Heart right ventricle (tissue), 16 donors: ENCODE measurements at regions not wholly inside any gene's neighbourhood (a gene's known extent, or its start where the extent isn't known, plus 50 kb on each side); places are given as distances from the start of the nearest gene placed in this dataset.

Source experiments
- ATAC-seq, 8 donors: fragments of 200-7000 bp; cut with Tn5 transposase; one replicate each; pipeline ENCODE4 v1.9.1; 2020; ENCODE audit warnings: mild to moderate bottlenecking in 8 of 8, moderate library complexity in 8 of 8, moderate number of reproducible peaks in 1 of 8
- DNase-seq, 2 donors: peaks; one replicate each; pipeline ENCODE4 v3.0.0-alpha.2; 2020
- H3K27ac ChIP-seq, 10 donors: fragments of 200-600 bp; sonication (generic) in 2 of 10; one replicate each; pipeline versions ENCODE4 v1.5.0 to v1.8.0; 2020 to 2022; ENCODE audit warnings: mild to moderate bottlenecking in 3 of 10
- H3K27me3 ChIP-seq, 7 donors: fragments of 200-600 bp; one replicate each; pipeline ENCODE4 v1.8.0; 2021 to 2022; ENCODE audit warnings: mild to moderate bottlenecking in 2 of 7
- H3K36me3 ChIP-seq, 9 donors: fragments of 200-600 bp; sonication (generic) in 1 of 9; one replicate each; pipeline versions ENCODE4 v1.5.0 to v1.8.0; 2020 to 2022; ENCODE audit warnings: mild to moderate bottlenecking in 2 of 9
- H3K4me1 ChIP-seq, 9 donors: fragments of 200-600 bp; sonication (generic) in 1 of 9; one replicate each; pipeline versions ENCODE4 v1.5.0 to v1.8.0; 2020 to 2022; ENCODE audit warnings: mild to moderate bottlenecking in 4 of 9
- H3K4me3 ChIP-seq, 10 donors: fragments of 200-600 bp; sonication (generic) in 2 of 10; one replicate each; pipeline versions ENCODE4 v1.5.0 to v1.8.0; 2020 to 2022; ENCODE audit warnings: mild to moderate bottlenecking in 7 of 10, moderate library complexity in 2 of 10
- H3K9me3 ChIP-seq, 11 donors: fragments of 200-600 bp in 10 of 11; sonication (generic) in 2 of 11; one replicate each; pipeline versions ENCODE4 v1.5.0 to v1.8.0; 2013 to 2022; ENCODE audit warnings: mild to moderate bottlenecking in 2 of 11, control low read depth in 1 of 11, moderate library complexity in 1 of 11
- CTCF ChIP-seq, 9 donors: fragments of 200-600 bp; sonication (generic) in 2 of 9; IDR thresholded peaks; one replicate each; pipeline versions ENCODE4 v1.5.0 to v1.8.0; 2021 to 2022; ENCODE audit warnings: antibody characterized with exemption in 9 of 9, mild to moderate bottlenecking in 5 of 9, moderate library complexity in 1 of 9
- WGBS, 2 donors: extraction: QIAGEN DNeasy Blood & Tissue Kit; methylation state at CpG; one replicate each; pipeline ENCODE4 v1.1.7; 2013; ENCODE audit warnings: inconsistent platforms in 1 of 2; 5-methylcytosine and 5-hydroxymethylcytosine counted together
- intact Hi-C, 10 donors: fragments of 100-400 bp; cut with DNase I; formaldehyde crosslinking; loops; one replicate each; pipeline versions ENCODE4 v1.11.1 to v1.14.2; 2022
- donor health status: Arrhythmogenic right ventricular cardiomyopathy.
- donor health status: ischemic (EF 13 %, LVEDD 7.1; RV severe dilation, severe dysfunction).
- donor health status: healthy with polysubstance abuse.
- donor health status: DM: no; HTN: yes; CAD: no.
- donor health status: DM: no; HTN: no; CAD: no.
- donor health status: ischemic (EF 25% LVEDD 6.9; RV normal size, moderate dysfunction).
- donor health status: ischemic (EF 25% LVEDD 5.7; RV mildly dilated, moderate dysfunction).
- donor health status: healthy.
- donor health status: DM: yes; HTN: yes; CAD: no.
- donor health status: Ischemic cardiomyopathy.
- donor health status: ischemic (EF 35%, LVEDD 5.7; RV mildly dilated, moderate dysfunction).
- donor health status: nonischemic (EF 11% LVEDD 7.7; RV severe dilation, severe dysfunction).
- donor health status: DM: yes; HTN: yes; CAD: no.
- donor health status: PGD.
- donor health status: ischemic (EF 29% LVEDD 5.4; RV normal size, mild dysfunction).
- donor health status: nonischemic (EF 23%, LVEDD 6.1; RV moderate dilation, normal function).

GRCh38 chr10:8375137-8375536, 320.6 kb downstream of the GATA3 start:
- H3K4me3 ChIP-seq: no peak overlapping the region
- H3K9me3 ChIP-seq: no peaks in the 10 kb centered on the region
- no peaks in the 10 kb centered on the region for H3K36me3 ChIP-seq
- H3K27ac ChIP-seq: no peak overlapping the region
- peaks cover 0 to 39% (median 4%) of the 10 kb centered on the region in 9 donors for H3K4me1 ChIP-seq
- intact Hi-C loops: loop anchor here in 4 of 10 donors (10.0 kb wide), 3 partner anchors 310 to 530 kb away; partner anchors contain the start of gene GATA3 (in 3 of the 4)
- no peak for TF ChIP-seq CTCF (IDR thresholded peaks at IDR 0.05)
- ATAC-seq (no peak), DNase-seq (no peak)
- WGBS, 2 donors: 80 to 83% methylated on average over 4 of the region's 4 CpGs
- no peaks in the 10 kb centered on the region for H3K27me3 ChIP-seq

GRCh38 chr10:8378198-8378983, 323.9 kb downstream of the GATA3 start:
- no peak for DNase-seq
- 59 to 61% methylated on average over 10 of the region's 10 CpGs for WGBS, 2 donors
- Histone ChIP-seq H3K36me3 (no peaks in the 10 kb centered on the region), H3K27me3 (peaks cover 0 to 6% (median 0%) of the 10 kb centered on the region in 7 donors), H3K27ac (peak overlapping the region in 9 of 10 donors; percentile 33 to 82 (median 66)), H3K4me1 (peaks cover 0 to 35% (median 9%) of the 10 kb centered on the region in 9 donors), H3K9me3 (no peaks in the 10 kb centered on the region), H3K4me3 (peak overlapping the region in 5 of 10 donors; percentile 18 to 31 (median 25))
- TF ChIP-seq CTCF (IDR thresholded peaks at IDR 0.05): no peak
- intact Hi-C loops: loop anchor here in 4 of 10 donors (10.0 kb wide), 3 partner anchors 314 to 526 kb away; partner anchors contain the start of gene GATA3 (in 3 of the 4)
- peak in 5 of 8 donors; percentile 28 to 80 (median 71) for ATAC-seq

GRCh38 chr10:8379906-8380832, 325.7 kb downstream of the GATA3 start:
- no peak for TF ChIP-seq CTCF (IDR thresholded peaks at IDR 0.05)
- Histone ChIP-seq H3K27ac (peak overlapping the region in 7 of 10 donors; percentile 12 to 80 (median 58)), H3K27me3 (peaks cover 0 to 6% (median 0%) of the 10 kb centered on the region in 7 donors), H3K36me3 (no peaks in the 10 kb centered on the region), H3K4me1 (peaks cover 0 to 35% (median 9%) of the 10 kb centered on the region in 9 donors), H3K9me3 (no peaks in the 10 kb centered on the region), H3K4me3 (no peak overlapping the region)
- ATAC-seq (peak in 6 of 8 donors; percentile 26 to 83 (median 45)), DNase-seq (no peak)
- intact Hi-C loops: loop anchor here in 4 of 10 donors (10.0 kb wide), 3 partner anchors 315 to 525 kb away; partner anchors contain the start of gene GATA3 (in 3 of the 4)
- 34% methylated on average over 9 of the region's 9 CpGs for WGBS, 2 donors
